Neural cell (in vitro differentiated cells): ENCODE measurements at regions not wholly inside any gene's neighbourhood (a gene's known extent, or its start where the extent isn't known, plus 50 kb on each side); places are given as distances from the start of the nearest gene placed in this dataset.

Experiments used
- H2AFZ ChIP-seq: fragments of 200-600, 300-800 bp; sonication (generic), shearing (Covaris generic); 2 replicates; pipeline ENCODE4 v1.6.0; 2014; ENCODE audit warnings: low read depth, mild to moderate bottlenecking, antibody characterized with exemption, low read length, moderate library complexity
- H3F3A ChIP-seq: fragments of 200-600 bp; shearing (Covaris generic); 2 replicates; pipeline ENCODE4 v1.6.1; 2016; ENCODE audit warnings: mild to moderate bottlenecking, moderate library complexity, mixed read lengths, antibody characterized with exemption, low read length; ENCODE audit not compliant: insufficient read depth, poor library complexity, severe bottlenecking
- H3K27ac ChIP-seq: fragments of 200-600, 300-800 bp; sonication (generic), shearing (Covaris generic); 2 replicates; pipeline ENCODE4 v1.5.1; 2014; ENCODE audit warnings: mild to moderate bottlenecking, low read length, moderate library complexity
- H3K27me3 ChIP-seq: fragments of 300-800, 200-600 bp; sonication (generic), shearing (Covaris generic); 2 replicates; pipeline ENCODE4 v1.6.0; 2014; ENCODE audit warnings: mild to moderate bottlenecking, low read depth, low read length, moderate library complexity; ENCODE audit not compliant: insufficient read depth
- H3K36me3 ChIP-seq: fragments of 300-800, 200-600 bp; sonication (generic), shearing (Covaris generic); 2 replicates; pipeline ENCODE4 v1.5.1; 2014; ENCODE audit warnings: mild to moderate bottlenecking, antibody characterized with exemption, low read length, moderate library complexity; ENCODE audit not compliant: insufficient read depth
- H3K4me2 ChIP-seq: fragments of 300-800, 200-600 bp; sonication (generic), shearing (Covaris generic); 2 replicates; pipeline ENCODE4 v1.6.0; 2014; ENCODE audit warnings: mild to moderate bottlenecking, low read length
- H3K4me3 ChIP-seq: fragments of 300-800, 200-600 bp; sonication (generic), shearing (Covaris generic); 2 replicates; pipeline ENCODE4 v1.5.1; 2014; ENCODE audit warnings: mild to moderate bottlenecking, low read length, moderate library complexity
- H3K79me2 ChIP-seq: fragments of 200-600 bp; shearing (Covaris generic); replicated peaks from 2 replicates; pipeline ENCODE4 v1.6.0; 2014; ENCODE audit warnings: mild to moderate bottlenecking, low read length, moderate library complexity; ENCODE audit not compliant: insufficient read depth
- H3K9ac ChIP-seq: fragments of 300-800, 200-600 bp; sonication (generic), shearing (Covaris generic); 2 replicates; pipeline ENCODE4 v1.6.1; 2016; ENCODE audit warnings: mild to moderate bottlenecking, low read length, mixed read lengths
- H3K9me2 ChIP-seq: fragments of 200-600 bp; shearing (Covaris generic); 2 replicates; pipeline ENCODE4 v1.6.1; 2016; ENCODE audit warnings: mild to moderate bottlenecking, low read length, mixed read lengths; ENCODE audit not compliant: insufficient read depth
- H3K9me3 ChIP-seq: fragments of 200-600, 300-800 bp; sonication (generic), shearing (Covaris generic); 2 replicates; pipeline ENCODE4 v1.6.1; 2016; ENCODE audit warnings: mild to moderate bottlenecking, mixed run types, low read length, moderate library complexity, mixed read lengths
- H4K20me1 ChIP-seq: fragments of 200-600 bp; shearing (Covaris generic); 2 replicates; pipeline ENCODE4 v1.6.1; 2016; ENCODE audit warnings: mild to moderate bottlenecking, mixed run types; ENCODE audit not compliant: insufficient read depth
- EP300 ChIP-seq: fragments of 450-650 bp; conservative IDR thresholded peaks from 2 replicates; pipeline ENCODE4 v1.6.1; 2014; ENCODE audit warnings: antibody characterized with exemption, mild to moderate bottlenecking, moderate library complexity; ENCODE audit not compliant: poor library complexity, severe bottlenecking
- EZH2 ChIP-seq: fragments of 200-600, 300-800 bp; shearing (Covaris generic), sonication (generic); IDR thresholded peaks from 2 replicates; pipeline ENCODE4 v1.6.1; 2014; ENCODE audit warnings: antibody characterized with exemption, low read length, borderline replicate concordance, mild to moderate bottlenecking; ENCODE audit not compliant: insufficient read depth, poor library complexity, severe bottlenecking
- MXI1 ChIP-seq: fragments of 450-650 bp; conservative IDR thresholded peaks from 2 replicates; pipeline ENCODE4 v1.6.1; 2014; ENCODE audit warnings: antibody characterized with exemption, mild to moderate bottlenecking; ENCODE audit not compliant: poor library complexity, severe bottlenecking
- POLR2AphosphoS5 ChIP-seq: IDR thresholded peaks from 2 replicates; pipeline ENCODE4 v1.6.1; 2012
- RAD21 ChIP-seq: fragments of 450-650 bp; conservative IDR thresholded peaks from 2 replicates; pipeline ENCODE4 v1.6.1; 2014; ENCODE audit warnings: antibody characterized with exemption, mild to moderate bottlenecking, moderate library complexity
- SMC3 ChIP-seq: fragments of 450-650 bp; conservative IDR thresholded peaks from 2 replicates; pipeline ENCODE4 v1.6.1; 2014; ENCODE audit warnings: antibody characterized with exemption, mild to moderate bottlenecking, moderate library complexity; ENCODE audit not compliant: poor library complexity
- TAF1 ChIP-seq: IDR thresholded peaks from 2 replicates; pipeline ENCODE4 v1.6.1; 2012; ENCODE audit warnings: low read depth
- TF ChIP-seq, protein P1 (sequence below): fragments of 450-650 bp; IDR thresholded peaks from 2 replicates; pipeline ENCODE4 v1.5.1; 2014; ENCODE audit warnings: antibody characterized with exemption, mild to moderate bottlenecking, moderate library complexity; ENCODE audit not compliant: poor library complexity, severe bottlenecking
- TF ChIP-seq, protein P2 (sequence below): IDR thresholded peaks from 2 replicates; pipeline ENCODE4 v1.6.1; 2012; ENCODE audit warnings: borderline replicate concordance

DNA sequence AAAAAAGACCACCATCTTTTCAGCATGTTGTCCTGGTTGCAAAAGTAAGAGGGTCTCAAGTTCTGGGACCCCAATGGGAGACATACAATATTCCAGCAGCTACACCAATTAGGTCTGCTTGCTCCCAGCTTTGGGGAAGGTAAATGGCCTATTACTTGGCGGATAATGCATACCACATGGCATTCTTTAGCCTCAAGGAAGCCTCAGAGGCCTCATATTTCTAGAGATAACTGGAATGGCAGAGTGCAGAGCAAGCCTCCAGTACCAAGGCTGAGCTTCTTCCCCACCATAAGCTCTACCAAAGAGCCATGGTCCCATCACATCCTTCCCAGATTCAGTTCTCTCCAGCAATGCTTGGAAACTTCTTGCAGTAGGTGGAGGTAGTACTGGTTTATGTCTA lies 493.8 kb downstream of the SHQ1 start:
- no peak for TF ChIP-seq MXI1
- TF ChIP-seq, protein P1, sequence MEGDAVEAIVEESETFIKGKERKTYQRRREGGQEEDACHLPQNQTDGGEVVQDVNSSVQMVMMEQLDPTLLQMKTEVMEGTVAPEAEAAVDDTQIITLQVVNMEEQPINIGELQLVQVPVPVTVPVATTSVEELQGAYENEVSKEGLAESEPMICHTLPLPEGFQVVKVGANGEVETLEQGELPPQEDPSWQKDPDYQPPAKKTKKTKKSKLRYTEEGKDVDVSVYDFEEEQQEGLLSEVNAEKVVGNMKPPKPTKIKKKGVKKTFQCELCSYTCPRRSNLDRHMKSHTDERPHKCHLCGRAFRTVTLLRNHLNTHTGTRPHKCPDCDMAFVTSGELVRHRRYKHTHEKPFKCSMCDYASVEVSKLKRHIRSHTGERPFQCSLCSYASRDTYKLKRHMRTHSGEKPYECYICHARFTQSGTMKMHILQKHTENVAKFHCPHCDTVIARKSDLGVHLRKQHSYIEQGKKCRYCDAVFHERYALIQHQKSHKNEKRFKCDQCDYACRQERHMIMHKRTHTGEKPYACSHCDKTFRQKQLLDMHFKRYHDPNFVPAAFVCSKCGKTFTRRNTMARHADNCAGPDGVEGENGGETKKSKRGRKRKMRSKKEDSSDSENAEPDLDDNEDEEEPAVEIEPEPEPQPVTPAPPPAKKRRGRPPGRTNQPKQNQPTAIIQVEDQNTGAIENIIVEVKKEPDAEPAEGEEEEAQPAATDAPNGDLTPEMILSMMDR: no peak
- TF ChIP-seq EZH2: no peak
- TF ChIP-seq, protein P2, sequence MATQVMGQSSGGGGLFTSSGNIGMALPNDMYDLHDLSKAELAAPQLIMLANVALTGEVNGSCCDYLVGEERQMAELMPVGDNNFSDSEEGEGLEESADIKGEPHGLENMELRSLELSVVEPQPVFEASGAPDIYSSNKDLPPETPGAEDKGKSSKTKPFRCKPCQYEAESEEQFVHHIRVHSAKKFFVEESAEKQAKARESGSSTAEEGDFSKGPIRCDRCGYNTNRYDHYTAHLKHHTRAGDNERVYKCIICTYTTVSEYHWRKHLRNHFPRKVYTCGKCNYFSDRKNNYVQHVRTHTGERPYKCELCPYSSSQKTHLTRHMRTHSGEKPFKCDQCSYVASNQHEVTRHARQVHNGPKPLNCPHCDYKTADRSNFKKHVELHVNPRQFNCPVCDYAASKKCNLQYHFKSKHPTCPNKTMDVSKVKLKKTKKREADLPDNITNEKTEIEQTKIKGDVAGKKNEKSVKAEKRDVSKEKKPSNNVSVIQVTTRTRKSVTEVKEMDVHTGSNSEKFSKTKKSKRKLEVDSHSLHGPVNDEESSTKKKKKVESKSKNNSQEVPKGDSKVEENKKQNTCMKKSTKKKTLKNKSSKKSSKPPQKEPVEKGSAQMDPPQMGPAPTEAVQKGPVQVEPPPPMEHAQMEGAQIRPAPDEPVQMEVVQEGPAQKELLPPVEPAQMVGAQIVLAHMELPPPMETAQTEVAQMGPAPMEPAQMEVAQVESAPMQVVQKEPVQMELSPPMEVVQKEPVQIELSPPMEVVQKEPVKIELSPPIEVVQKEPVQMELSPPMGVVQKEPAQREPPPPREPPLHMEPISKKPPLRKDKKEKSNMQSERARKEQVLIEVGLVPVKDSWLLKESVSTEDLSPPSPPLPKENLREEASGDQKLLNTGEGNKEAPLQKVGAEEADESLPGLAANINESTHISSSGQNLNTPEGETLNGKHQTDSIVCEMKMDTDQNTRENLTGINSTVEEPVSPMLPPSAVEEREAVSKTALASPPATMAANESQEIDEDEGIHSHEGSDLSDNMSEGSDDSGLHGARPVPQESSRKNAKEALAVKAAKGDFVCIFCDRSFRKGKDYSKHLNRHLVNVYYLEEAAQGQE: no peak
- no peak for TF ChIP-seq SMC3
- no peak for TF ChIP-seq POLR2AphosphoS5
- no peak for TF ChIP-seq TAF1
- TF ChIP-seq EP300: no peak
- no peak for TF ChIP-seq RAD21
- no peak overlapping the region for H3K9ac ChIP-seq

DNA sequence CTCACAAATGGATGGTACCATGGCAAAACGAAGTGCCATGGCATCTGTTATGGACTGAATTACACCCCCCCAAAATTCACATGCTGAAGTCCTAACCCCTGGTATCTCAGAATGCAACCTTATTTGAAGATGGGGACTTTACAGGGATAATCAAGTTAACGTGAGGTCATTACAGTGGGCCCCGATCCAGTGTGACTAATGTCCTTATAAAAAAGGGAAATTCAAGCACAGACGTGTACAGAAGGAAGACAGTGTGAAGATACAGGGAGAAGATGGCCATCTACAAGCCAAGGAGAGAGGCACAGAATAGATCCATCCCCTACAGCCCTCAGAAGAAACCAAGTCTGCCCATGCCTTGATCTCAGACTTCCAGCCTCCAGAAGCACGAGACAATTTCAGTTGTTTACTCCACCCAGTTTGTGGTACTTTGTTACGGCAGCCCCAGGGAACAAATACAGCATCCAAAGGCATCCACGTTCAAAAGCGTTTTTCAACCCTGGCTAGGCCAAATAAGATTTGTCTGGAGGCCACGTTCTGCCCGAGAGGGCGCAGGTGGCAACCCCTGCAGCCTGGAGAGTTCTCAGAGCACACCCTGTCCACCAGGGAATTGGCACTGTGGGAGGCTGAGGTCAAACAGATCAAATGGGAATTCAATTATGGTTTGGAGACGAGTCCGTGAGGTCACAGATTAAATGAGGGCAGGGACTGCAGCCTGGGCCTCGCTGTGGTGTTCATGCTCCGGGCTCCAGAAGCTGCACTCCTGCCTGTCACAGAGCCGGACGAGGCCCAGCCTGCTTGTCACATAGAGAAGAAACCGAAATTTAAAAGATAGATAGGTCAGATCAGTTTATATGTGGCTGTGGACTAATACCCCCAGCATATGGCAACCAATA lies 494.8 kb downstream of the SHQ1 start:
- no peaks in the 10 kb centered on the region for H3F3A ChIP-seq
- H3K27ac ChIP-seq: no peak overlapping the region
- H3K36me3 ChIP-seq: no peaks in the 10 kb centered on the region
- TF ChIP-seq, protein P2: no peak
- TF ChIP-seq POLR2AphosphoS5 (no peak), EP300 (no peak), RAD21 (no peak), MXI1 (no peak), SMC3 (no peak), TAF1 (no peak), EZH2 (no peak)
- TF ChIP-seq, protein P1: no peak
- H3K9ac ChIP-seq: no peak overlapping the region
- H2AFZ ChIP-seq: no peak overlapping the region
- H3K9me2 ChIP-seq: no peaks in the 10 kb centered on the region
- no peaks in the 10 kb centered on the region for H3K9me3 ChIP-seq
- H4K20me1 ChIP-seq: no peaks in the 10 kb centered on the region
- H3K27me3 ChIP-seq: no peaks in the 10 kb centered on the region
- no peak overlapping the region for H3K4me3 ChIP-seq
- H3K4me2 ChIP-seq: no peak overlapping the region
- H3K79me2 ChIP-seq: no peaks in the 10 kb centered on the region

More for the DNA sequence above, 493.8 kb downstream of the SHQ1 start:
- Histone ChIP-seq H3K9me3 (no peaks in the 10 kb centered on the region), H3K9me2 (no peaks in the 10 kb centered on the region), H3K27me3 (no peaks in the 10 kb centered on the region), H3K79me2 (no peaks in the 10 kb centered on the region), H3K36me3 (no peaks in the 10 kb centered on the region), H3F3A (no peaks in the 10 kb centered on the region), H2AFZ (no peak overlapping the region), H3K4me3 (no peak overlapping the region), H3K27ac (no peak overlapping the region), H3K4me2 (no peak overlapping the region), H4K20me1 (no peaks in the 10 kb centered on the region)
